ENCODE measurements at regions not wholly inside any gene's neighbourhood (a gene's known extent, or its start where the extent isn't known, plus 50 kb on each side); places are given as distances from the start of the nearest gene placed in this dataset.
"Not testable (repeated sequence)": the region's sequence is repeated elsewhere in the genome, so short reads cannot be mapped to it uniquely, and the experiment has no call there.

DNA sequence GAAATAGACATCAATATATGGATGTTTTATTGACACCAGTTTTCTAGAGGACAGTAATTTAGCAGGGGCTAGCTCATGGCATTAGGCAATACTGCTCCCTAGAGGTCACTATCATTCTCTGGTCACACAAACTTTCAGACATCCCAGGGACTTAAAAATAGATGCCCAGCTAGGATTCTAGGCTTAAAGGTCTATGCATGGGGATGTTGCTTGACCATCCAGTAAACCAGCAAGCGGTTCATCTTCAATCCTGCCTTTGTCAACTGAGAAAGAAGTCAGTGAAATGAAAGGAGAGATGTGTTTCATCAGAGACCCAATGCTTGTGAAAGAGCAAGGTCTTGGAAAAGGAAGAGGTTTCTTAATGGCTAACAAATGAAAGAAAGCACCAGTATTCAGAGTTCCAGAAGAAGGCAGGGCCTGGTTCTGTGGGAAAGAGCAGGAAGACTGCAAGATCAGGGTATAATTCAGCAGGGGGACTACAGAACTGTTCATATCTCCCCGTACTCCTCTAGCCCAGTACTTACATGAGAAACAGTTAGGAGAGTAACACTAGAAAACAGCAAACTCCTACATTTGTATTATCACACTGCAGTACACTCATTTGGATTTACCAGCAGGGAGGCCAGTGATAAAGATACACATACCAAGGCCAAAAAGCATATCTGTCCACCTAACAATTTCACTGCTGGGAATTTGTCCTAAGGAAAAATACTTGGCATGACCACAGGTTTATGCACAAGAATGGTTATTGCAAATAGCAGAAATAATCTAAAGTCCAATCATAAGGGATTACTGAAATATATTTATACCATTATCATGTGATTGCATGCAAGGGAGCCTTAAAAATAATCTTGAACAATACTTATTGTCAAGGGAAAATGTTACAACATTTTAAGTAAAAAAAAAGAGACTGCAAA, 151.4 kb upstream of the LAMA2 start:
- no peak for DNase-seq

- no peak for DNase-seq
Observed at GRCh38 chr6:128727500-128727899, 155.4 kb upstream of the LAMA2 start.

- DNase-seq, result peak in 1 of 2 experiments; percentile 27
Observed at GRCh38 chr6:128725271-128726233, 157.4 kb upstream of the LAMA2 start.

DNA sequence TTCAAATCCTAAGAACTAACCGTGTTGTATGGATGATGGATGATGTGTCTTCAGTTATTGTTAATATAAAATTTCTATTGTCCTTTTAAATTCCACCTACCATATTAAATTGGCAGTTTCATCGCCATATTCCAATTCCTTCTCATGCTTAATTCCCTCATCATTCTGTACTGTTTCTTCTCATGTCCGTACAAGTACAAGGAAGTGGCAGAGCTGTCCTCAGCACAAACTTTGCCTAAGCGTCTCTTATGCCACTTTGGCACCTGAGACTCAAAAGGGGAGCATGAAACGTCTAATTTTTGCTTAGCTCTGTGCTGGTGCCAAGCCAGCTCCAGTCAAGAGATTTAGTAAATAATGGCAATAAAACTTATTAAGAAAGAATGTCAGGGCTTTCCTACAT, 158.2 kb upstream of the LAMA2 start:
- no peak for DNase-seq

GRCh38 chr6:128723667-128724066, 159.3 kb upstream of the LAMA2 start:
- DNase-seq, result no peak

DNA sequence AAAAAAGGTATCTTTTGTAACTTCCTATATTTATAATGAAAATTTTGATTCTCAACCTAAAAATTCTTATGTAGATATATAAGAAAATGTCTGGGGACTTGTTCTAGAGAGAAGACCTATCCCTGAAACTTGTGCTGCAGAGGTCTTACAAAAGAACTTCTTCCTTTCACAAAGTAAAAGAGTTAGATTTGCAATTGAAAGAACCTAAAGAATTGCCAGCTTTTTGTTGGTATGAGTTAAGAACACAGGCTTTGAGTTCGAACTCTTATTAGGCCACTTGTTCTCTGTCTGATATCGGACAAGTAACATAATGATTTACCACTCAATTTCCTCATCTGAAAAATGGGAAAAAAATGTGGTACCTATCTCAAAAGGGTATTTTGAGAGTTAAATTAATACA, 162.0 kb upstream of the LAMA2 start:
- DNase-seq, result no peak

DNA sequence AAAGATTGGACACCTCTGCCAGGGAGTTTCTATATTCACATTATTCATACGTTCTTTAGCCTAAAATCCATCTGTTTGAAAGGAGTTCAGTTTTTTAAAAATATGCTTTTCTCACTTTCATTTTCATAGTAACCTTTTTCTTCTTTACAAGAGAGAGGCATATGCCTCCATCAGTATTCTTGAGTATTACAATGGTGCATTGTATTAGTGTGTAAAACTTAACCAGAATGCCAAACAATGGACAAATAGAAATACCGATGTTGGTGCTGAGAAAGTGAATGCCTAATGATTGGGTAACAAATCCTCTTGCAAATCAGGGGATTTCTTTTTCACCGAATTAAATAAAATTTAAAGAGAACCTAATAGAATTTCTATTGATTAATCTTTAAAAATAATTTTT, 163.2 kb upstream of the LAMA2 start:
- no peak for DNase-seq

DNA sequence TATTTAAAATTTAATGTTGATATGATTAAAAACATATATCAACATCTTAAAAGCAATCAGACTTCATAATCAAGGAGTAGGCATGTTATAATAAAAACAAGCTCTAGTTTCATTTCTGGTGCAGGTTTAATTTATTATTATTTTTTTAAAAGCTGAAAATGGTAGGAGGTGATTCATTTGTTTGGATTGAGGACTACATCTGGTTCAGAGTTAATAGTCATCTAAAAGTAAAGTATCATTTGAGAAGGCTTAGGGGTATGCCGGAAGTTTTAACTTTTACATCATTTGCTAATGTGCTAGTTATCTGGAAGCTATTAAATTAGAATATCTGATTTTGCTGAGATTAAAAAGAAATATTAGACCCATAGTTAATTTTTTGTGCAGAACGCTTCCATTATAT, 169.5 kb upstream of the LAMA2 start:
- DNase-seq, result no peak

GRCh38 chr6:128712898-128713297, 170.0 kb upstream of the LAMA2 start:
- no peak for DNase-seq

DNA sequence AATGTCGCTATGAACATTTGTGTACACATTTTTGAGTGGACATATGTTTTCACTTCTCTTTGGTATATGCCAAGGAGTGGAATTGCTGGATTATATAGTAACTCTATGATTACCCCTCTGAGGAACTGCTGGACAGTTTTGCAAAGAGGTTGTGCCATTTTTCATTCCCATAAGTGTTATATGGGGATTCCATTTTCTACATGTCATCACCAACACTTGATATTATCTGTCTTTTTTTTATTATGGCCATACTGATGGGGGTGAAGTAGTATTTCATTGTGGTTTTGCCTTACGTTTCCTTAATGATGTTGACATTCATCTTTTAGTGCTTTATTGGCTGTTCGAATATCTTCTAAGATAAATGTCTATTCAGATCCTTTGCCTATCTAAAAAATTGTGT, 171.8 kb upstream of the LAMA2 start:
- DNase-seq, result no peak

DNA sequence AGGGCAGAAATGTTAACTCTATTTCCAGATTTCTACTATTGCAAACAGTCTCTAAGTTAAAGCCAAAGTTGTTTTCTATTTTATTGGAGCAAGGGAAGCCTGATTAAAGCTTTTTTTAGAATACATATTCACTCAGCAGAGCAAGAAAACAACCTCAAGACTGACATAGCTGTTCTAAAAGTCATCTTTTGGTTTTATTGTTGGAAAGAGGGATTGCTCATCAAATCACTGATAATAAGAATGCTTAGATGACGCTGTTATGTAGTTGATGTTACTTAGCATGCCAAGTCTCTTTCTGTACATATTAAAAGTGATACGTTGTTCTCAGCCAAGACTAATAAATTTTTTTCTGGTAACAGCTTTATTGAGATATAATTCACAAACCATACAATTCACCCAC, 172.6 kb upstream of the LAMA2 start:
- DNase-seq, result no peak

DNA sequence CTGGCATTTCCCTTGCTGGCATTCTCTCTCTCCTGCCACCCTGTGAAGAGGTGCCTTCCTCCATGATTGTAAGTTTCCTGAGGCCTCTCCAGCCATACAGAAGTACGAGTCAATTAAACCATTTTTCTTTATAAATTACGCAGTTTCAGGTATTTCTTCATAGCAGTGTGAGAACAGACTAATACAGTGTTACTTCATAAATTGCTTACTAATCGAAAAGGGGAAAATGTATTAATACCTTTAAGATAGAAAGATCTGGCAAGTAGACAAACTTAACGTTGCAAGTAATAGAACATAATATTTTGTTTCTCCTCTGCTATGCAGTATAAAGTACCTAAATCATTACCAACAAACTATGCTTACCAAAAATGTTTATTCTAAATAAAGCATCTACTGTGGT, 178.3 kb upstream of the LAMA2 start:
- DNase-seq, result no peak

- DNase-seq, result not testable (repeated sequence)
Observed at GRCh38 chr6:128703794-128704193, 179.1 kb upstream of the LAMA2 start.

- DNase-seq, result no peak
Observed at GRCh38 chr6:128696691-128697689, 176.6 kb upstream of the PTPRK start.

DNA sequence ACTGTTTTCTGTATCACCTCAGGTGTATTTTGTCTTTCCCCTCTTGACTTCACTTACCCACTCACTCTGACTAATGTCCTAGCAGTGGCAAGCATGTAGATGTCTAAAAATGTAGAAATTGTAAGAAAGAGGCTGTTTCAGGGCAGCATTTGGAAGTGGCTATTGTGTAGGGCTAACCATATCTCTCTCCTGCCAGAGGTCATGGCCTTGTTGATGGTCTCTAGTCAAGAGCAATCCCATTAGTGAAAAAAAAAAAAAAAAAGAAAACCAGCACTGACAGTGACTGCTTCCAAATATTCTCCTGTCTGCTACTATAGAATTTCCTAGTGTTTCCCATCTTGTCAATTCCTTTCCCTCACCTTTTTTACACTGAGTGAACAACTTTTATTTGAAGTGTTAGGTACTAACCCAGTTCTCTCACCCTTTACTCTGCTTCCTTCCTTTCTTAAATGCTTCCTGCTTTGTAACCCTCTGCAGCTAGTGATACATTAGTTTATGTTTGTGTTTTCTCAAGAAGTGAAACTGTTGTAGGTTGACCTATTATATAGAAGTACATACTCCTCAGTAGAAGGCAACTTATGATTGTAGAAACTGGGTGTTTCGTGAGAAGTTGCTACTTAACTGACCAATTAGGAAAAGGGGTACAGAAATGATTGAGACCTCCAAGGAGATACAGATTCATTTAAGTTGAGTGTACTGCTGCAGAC, 174.1 kb upstream of the PTPRK start:
- no peak for DNase-seq

DNA sequence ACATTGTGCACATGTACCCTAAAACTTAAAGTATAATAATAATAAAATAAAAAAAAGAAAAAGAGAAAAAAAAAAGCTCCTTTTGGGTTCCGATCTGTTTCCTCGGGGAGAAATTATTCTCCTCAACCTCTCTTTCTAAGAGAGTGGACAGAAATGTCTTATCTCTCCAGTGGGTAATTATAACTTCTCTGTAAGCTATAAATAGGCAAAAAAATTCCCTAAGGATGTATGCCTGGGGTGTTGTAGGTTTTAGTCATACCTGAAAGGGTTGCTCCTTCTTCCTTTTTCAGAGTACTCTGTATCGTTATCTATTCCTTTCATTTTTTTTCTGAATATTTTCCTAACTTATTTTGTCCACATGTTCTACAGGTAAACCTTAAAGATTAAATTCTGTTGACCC, 169.7 kb upstream of the PTPRK start:
- no peak for DNase-seq

- DNase-seq, result no peak
Observed at GRCh38 chr6:128686084-128686483, 165.7 kb upstream of the PTPRK start.

DNA sequence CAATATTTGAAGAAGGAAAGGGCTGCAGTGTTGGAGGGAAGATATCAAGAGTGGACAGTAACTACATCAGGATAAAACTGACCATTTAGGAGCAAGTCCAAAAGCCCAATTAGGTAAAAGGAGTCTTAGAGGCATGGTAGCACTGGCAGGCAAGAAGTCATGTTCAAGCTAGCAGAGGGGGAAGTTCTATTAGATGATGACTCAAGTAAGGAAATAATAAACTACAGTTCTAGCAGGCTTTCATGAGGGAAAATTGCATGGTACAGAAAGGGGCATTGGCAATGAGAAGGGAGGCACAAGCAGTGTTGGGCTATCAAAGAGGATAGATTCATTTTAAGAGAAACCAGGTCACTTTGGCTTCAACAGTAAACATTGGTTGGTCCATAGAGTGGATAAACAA, 156.1 kb upstream of the PTPRK start:
- no peak for DNase-seq

DNA sequence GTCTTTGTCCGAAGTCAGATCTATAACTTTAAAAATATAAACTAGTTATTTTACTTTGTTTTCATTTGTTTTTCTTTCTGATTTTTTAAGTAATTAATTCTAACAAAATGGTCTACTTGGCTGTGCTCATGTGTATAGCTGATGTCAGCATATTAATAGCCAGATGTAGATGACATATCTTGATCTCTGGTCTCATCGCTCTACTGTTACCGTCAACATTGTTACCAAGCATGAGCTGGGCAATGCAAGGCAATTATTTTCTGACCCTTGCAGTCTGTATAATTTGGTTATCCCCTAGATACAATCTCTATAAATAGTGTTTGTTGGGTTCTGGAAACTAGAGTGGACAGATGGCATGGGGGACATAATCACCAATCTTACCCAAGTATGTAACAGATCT, 151.6 kb upstream of the PTPRK start:
- no peak for DNase-seq

DNA sequence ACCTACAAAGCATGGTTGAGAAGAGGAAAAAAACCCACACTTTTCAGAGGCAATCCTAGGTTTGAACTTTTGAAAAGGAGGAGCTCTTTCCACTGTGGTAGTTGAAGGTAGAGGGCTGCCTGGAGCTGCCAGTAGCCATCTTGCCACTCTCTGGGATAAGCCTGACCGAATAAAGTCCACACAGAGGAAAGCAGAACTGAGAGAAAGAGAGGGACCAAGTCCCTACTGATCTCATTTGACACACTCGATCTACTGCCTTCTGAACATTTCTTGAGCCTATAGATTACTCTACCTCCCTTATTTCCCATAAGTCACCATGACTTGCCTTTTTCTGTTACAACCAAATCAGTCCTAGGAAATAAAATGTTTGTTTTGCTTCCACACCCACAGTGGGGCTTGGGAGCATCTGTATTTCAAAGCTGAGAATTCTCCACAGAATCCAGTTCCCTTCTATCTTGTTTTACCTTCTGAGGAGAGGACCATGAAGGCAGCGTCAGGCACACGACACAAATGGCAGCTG, 147.0 kb upstream of the PTPRK start:
- no peak for DNase-seq

DNA sequence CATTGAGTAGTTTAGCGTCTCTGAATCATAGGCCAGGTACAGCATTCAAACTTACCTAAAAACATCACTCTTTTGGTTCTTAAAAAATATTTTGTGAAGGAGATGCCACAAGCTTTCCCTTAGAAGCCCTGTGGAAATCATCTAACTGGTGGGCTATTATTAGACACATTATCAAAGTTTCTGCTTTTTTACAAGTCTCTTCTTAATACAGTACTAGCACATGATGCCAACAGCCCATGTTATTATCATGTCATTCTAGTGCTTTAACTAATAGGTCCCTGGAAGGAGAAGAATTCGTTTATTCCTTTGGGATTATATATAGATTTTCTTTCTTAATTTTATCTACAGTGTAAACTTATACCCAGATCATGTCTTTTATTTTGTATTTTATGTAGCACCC, 146.0 kb upstream of the PTPRK start:
- no peak for DNase-seq

GRCh38 chr6:128663238-128663637, 142.8 kb upstream of the PTPRK start:
- no peak for DNase-seq
